Right hindlimb (tissue), 1 donor: ENCODE measurements at regions not wholly inside any gene's neighbourhood (a gene's known extent, or its start where the extent isn't known, plus 50 kb on each side); places are given as distances from the start of the nearest gene placed in this dataset.

ENCODE experiments used
- DNase-seq: peaks from one replicate; pipeline ENCODE4 v3.0.0-alpha.2; 2018

DNA sequence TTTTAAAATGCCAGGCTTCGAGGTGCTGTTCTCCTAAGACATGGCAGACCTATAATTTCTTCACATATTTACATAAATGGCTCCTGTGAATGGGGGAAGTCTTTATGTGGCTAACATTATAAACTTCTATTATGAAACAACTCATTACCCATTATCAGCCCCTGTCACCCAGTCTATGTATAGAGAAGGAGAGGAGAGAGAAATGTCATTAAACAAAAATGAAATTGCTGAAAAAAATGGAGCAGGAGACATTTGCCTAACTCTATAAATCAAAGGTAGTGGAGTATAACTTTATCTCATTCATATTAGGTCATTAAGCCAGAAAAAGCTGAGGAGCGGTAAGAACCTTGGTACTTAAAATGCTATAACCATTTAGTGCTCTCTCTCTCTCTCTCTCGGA is 71.9 kb upstream of the KRR1 start:
- DNase-seq = no peak

DNA sequence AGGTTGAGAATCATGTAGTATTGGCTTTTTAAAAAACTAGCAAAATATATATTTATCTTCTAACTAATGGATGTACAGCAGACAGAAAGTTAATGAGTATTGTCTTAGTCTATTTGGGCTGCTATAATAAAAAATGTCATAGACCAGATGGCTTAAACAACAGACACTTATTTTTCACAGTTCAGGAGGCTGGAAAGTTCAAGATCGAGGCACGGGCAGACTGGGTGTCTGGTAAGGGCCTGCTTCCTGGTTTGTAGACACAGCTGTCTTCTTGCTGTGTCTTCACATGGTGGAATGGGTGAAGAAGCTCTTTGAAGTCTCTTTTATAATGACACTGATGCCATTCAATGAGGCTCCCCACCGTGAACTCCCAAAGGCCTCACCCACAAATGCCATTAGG is 70.1 kb upstream of the KRR1 start:
- no peak for DNase-seq

DNA sequence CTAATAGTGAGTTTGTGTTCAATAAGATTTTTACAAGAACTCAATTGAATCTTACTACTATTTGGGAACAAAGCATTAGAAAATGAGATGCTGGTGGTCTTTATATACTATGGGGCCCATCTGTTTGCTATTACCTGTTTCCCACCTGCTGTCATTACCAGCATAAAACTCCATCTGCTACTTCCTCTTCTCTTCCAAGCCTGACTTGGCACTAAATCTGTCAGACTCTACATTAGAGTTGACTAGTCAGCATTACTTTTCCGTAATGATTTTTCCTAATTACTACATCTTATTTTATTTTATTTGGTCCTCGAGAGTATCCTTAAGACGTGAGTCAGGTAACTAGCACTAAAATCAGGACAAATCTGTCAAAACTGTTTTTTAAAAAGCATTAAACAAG is 68.1 kb upstream of the KRR1 start:
- DNase-seq = no peak

DNA sequence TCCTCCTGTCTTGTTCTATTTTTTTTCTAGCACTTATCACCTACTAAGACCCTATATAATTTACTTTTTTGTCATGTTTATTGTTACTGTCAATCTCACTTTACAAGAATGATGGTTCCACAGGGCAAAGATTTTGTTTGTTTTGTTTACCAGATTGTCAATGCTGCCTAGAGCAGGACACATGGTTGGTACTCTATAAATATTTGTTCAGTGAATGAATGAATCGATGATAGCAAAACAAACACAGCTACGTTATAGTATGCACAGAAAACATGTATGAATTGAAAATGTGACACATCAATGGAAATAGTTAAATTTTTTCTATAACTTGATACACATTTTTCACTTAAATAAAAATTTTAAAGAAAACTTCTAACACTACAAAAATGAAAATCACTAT is 67.1 kb upstream of the KRR1 start:
- no peak for DNase-seq

DNA sequence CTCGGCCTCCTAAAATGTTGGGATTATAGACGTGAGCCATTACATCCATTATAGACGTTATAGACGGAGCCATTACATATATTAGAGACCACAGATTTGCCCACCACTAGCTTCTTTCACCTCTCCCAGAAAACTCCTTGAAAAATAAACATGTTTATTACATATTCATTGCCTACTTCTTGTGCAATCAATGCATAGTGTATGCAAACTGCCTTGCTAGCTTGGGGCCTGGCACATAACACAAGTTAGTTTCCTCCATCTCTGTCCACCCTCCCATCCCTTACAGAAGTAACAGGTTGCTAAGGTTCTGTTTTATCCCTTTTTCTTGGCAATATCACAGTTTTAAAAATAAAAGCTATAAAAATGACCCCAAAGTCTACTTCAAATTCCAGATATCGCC is 66.4 kb upstream of the KRR1 start:
- DNase-seq = no peak

DNA sequence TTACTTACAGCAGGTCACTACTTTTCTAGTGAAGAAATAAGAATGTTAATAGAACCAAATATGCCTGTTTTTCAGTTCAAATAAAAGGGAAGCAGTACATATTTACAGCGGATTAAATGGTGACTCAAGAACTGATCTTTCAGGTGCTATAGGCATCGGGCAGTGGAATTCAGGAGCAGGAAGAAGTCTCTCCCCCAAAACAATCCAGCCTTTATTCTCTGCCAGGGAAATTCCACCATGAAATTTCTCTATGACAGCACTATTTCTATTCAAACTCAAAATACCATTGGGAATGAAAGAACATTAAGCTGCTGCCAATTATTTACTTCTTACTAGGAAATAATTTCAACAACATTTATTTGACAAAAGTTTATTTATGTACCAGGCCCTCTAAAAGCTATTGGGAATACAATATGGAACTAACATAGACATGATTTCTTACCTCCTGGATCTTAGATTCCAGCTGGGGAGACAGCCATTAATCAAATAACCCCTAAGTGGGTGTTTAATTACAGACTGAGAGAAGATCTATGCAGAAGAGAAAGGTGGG is 60.3 kb upstream of the KRR1 start:
- DNase-seq = no peak

DNA sequence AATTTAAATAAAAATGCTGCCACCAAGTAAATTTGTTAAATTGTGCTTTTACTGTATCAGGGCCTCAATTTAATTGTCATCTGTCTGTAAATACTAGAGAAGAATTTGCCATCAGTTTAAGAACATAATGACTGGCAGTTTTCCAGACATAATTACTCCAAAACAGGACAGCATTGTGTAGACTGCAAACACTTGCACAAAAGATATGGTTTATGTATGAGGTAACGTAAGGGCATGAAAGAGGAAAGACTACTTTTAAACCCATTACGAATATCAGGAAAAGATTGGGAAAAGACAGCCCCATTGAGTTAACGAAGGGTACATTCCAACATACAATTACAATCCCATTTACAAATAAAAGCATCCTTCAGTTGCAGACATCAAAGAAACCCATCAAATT is 59.8 kb upstream of the KRR1 start:
- no peak for DNase-seq

DNA sequence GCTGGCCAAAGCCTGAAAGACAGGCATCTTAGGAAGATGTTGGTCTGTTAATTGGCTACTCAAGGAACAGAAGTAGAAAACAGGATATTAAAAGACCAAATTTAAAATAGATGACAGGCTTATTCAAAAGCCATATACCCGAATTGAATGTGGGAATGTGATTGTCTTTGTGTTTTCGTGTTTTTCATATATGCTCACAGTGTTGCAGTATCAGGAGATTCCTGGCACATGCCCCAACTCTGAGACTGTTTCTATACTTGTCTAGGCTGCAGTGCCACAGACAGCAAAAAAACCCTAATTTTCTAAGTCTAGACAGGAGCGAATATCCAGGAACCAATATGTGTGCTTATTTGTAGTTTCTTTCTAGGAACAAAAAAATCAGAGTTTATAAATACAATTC is 57.4 kb upstream of the KRR1 start:
- no peak for DNase-seq

DNA sequence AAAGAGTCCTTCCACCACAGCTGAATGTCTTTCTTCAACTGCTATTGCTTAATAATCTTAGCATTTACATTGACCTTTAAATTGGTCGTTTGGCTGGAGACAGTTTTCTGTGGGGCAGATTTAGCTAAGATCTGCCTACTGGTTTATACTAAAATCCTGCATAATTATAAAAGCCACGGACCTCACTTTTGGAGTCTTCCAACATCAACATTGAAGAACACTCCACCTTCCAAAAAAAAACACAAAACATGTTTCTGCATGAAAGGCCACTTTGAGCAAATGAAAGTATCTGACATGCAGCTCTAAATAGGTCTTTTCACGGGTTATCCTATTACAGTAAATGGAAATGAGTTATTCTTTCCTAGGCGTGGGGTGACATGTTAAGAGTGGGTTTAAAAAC is 57.0 kb upstream of the KRR1 start:
- no peak for DNase-seq

DNA sequence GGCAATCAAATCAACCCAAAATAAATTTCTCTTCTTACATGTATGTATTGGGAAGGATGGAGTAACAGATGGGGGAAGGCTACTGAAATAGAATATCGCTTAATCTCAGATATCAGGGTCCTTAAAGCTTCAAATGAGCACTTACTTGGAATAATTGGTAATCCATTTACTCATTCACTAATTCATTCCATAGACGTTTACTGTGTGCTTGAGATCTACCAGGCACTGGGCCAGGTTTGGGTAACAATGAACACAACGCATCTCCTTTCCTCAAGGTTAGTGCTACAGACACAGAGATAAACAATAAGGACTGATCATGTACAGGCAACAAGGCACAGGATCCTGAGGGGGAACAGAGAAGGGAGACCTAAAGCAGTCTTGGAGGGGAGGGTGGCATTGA is 54.4 kb upstream of the KRR1 start:
- DNase-seq = no peak

DNA sequence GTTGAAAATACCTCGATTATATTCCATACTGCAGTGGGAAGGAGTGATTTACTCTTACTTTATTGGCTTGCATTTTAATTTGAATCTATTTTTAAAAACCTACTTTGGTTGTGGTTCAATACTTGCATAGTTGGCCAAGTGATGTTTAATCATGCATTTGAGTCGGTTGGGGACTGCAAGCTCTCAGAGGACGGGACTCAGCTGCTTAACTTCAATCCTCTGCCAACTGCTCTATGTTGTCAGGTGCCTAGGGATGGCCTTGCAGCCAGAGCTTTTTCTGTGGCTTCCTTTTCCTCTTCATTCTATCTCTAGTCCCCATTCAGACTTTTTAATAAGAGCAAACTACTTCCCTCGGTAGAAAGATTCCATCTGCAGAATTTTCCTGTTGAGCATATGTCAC is 53.4 kb upstream of the KRR1 start:
- peak; percentile 63 for DNase-seq

DNA sequence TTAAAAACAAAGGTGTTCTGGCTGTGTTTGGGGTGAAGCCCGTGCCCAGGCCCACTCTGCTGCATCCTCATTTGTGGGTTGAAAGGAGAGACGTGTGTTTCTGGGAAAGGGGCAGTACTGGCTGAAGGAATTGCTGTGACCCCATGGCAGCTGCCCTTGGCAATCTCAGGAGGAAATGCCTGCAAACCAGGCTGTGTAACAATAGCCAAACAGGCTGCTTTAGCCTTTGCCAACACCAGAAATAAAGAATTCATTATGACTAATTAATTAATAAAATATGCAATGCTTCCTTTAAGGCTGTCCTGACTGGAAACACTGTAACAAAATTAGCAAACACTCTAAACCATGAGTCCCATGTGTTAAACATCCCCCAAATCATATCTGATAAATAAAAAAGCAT is 53.0 kb upstream of the KRR1 start:
- DNase-seq = peak; percentile 45

DNA sequence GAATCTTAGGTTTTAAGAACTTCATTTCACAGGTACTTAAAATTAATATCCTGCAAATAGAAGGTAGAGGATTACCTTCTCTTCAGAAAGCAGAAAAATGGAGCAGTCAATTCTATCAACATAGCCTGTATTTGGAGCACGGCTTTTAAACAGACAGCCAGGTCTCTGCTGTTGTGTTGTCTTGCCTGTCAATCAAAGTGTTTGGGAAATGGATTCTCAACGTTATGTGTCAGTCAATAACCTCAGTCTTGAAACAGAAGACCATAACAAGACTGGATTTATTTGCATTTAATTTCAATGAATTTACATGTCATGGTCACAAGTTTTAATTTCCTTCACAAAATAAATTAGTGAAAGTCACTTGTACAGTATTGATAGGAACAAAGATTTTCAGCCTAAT is 51.9 kb upstream of the KRR1 start:
- DNase-seq = no peak

DNA sequence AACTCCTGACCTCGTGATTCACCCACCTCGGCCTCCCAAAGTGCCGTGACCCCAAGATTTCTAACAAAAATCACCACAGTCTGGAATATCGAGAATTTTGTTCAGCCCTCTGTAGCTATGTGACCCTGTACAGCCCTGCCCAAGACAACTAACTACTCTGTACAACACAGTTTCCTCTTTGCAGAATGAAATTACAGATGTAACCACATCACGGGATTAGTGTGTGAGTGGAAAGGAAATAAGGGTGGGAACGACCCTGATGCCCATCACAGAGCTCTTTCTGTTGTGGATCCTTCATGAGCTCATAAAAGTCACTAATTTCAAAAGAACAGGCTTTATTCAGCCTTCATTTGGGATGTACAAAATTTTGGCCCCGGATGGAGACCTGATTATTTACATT is 50.5 kb upstream of the KRR1 start:
- DNase-seq = no peak
